Peyer's patch (tissue), 4 donors: ENCODE measurements at regions not wholly inside any gene's neighbourhood (a gene's known extent, or its start where the extent isn't known, plus 50 kb on each side); places are given as distances from the start of the nearest gene placed in this dataset.

Experiments
- POLR2A ChIP-seq, 2 donors: fragments of 450-650 bp; IDR thresholded peaks; one replicate each; pipeline ENCODE4 v1.5.1; 2017; ENCODE audit warnings: antibody characterized with exemption in 2 of 2, mild to moderate bottlenecking in 2 of 2, moderate library complexity in 2 of 2
- TF ChIP-seq, protein P1 (sequence below), 6 experiments: fragments of 450-650 bp in 4 of 6; fragments of 200-600 bp in 2 of 6; sonication (generic) in 1 of 6; IDR thresholded peaks; one replicate each; pipeline ENCODE4 v1.5.1; 2017 to 2019; ENCODE audit warnings: antibody characterized with exemption in 6 of 6, mild to moderate bottlenecking in 3 of 6, moderate library complexity in 1 of 6

DNA sequence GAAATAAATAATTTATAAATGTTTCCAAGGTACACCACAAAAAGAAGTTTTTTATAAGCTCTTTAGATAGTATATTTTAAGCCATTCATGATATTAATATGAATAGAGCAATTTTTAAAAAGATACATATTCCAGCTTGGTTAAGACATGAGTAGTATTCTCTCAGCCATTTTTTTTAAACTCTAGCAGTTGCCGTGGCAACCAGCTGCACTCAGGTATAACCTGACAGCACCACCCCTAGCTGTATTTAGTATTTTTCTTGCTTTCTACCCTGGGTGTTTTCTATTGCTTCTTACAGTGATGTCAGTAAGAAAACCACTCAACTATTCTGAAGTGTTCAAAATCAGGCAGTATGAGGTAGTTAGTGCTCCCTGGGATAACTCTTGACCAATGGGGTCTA, 496.3 kb upstream of the CNTN3 start:
- no peak for TF ChIP-seq POLR2A (IDR thresholded peaks at IDR 0.05)
- TF ChIP-seq, protein P1, sequence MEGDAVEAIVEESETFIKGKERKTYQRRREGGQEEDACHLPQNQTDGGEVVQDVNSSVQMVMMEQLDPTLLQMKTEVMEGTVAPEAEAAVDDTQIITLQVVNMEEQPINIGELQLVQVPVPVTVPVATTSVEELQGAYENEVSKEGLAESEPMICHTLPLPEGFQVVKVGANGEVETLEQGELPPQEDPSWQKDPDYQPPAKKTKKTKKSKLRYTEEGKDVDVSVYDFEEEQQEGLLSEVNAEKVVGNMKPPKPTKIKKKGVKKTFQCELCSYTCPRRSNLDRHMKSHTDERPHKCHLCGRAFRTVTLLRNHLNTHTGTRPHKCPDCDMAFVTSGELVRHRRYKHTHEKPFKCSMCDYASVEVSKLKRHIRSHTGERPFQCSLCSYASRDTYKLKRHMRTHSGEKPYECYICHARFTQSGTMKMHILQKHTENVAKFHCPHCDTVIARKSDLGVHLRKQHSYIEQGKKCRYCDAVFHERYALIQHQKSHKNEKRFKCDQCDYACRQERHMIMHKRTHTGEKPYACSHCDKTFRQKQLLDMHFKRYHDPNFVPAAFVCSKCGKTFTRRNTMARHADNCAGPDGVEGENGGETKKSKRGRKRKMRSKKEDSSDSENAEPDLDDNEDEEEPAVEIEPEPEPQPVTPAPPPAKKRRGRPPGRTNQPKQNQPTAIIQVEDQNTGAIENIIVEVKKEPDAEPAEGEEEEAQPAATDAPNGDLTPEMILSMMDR (IDR thresholded peaks at IDR 0.05) = no peak
